Prostate gland (tissue), 2 donors: ENCODE measurements at regions not wholly inside any gene's neighbourhood (a gene's known extent, or its start where the extent isn't known, plus 50 kb on each side); places are given as distances from the start of the nearest gene placed in this dataset.

Experiments used
- DNase-seq: peaks from one replicate; pipeline ENCODE4 v3.0.0-alpha.2; 2019; ENCODE audit warnings: low spot score
- H3K27ac ChIP-seq, 2 donors: fragments of 200-600 bp; sonication (generic); 2 replicates each; pipeline ENCODE4 v1.5.1; 2017 to 2019
- H3K27me3 ChIP-seq: fragments of 200-600 bp; sonication (generic); replicated peaks from 2 replicates; pipeline ENCODE4 v1.5.1; 2019; ENCODE audit not compliant: insufficient read depth
- H3K36me3 ChIP-seq, 2 donors: fragments of 200-600 bp; sonication (generic); 1 replicate in 1 of 2; 2 replicates in 1 of 2; pipeline versions ENCODE4 v1.5.1 to v1.8.1; 2017 to 2019
- H3K4me1 ChIP-seq: fragments of 200-600 bp; sonication (generic); replicated peaks from 2 replicates; pipeline ENCODE4 v1.5.1; 2019
- H3K4me3 ChIP-seq, 2 donors: fragments of 200-600 bp; sonication (generic); 2 replicates each; pipeline ENCODE4 v1.5.1; 2017 to 2019
- H3K9me3 ChIP-seq: fragments of 200-600 bp; sonication (generic); 2 replicates; pipeline ENCODE4 v1.5.1; 2017
- CTCF ChIP-seq, 4 experiments: fragments of 200-600 bp in 2 of 4; fragments of 450-650 bp in 2 of 4; sonication (generic) in 2 of 4; IDR thresholded peaks; 1 replicate in 3 of 4; 2 replicates in 1 of 4; pipeline ENCODE4 v1.5.1; 2016 to 2019; ENCODE audit warnings: antibody characterized with exemption in 4 of 4, mild to moderate bottlenecking in 2 of 4, moderate library complexity in 2 of 4
- POLR2A ChIP-seq: fragments of 450-650 bp; IDR thresholded peaks from one replicate; pipeline ENCODE4 v1.6.1; 2016; ENCODE audit warnings: antibody characterized with exemption, mild to moderate bottlenecking
- POLR2AphosphoS5 ChIP-seq: sonication (generic); formaldehyde crosslinking; IDR thresholded peaks from one replicate; pipeline ENCODE4 v1.6.1; 2017; ENCODE audit warnings: antibody characterized with exemption
- WGBS: methylation state at CpG from one replicate; pipeline ENCODE4 v1.1.5; 2018; 5-methylcytosine and 5-hydroxymethylcytosine counted together
- intact Hi-C: fragments of 100-400 bp; cut with DNase I; formaldehyde crosslinking; loops from one replicate; pipeline ENCODE4 v1.14.2; 2022

- H3K4me3 ChIP-seq, result no peak overlapping the region
Observed at GRCh38 chr14:44384093-44384492, 123.0 kb downstream of the FSCB start.

DNA sequence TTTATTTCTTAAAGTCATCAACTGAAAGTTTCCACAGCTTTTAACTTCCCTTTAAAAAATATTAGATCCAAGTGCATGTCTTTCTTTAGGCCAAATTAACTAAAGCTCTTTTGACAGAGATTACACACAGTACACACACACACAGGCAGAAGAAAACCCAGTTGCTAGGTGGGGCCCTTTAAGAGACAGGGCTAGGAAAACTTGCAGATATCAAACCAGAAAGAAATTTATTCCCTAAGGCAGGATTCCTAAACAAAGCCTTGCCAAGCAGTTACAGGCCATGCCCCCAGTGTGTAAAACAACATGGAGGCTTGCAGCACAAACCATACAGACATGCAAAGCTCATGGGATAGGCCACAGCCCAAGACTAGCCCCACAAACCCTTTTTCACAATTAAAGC, 123.4 kb downstream of the FSCB start:
- no peaks in the 10 kb centered on the region for H3K27me3 ChIP-seq
- no peak overlapping the region for H3K27ac ChIP-seq
- no peaks in the 10 kb centered on the region for H3K36me3 ChIP-seq
- no peak overlapping the region for H3K4me3 ChIP-seq
- no peaks in the 10 kb centered on the region for H3K4me1 ChIP-seq
- DNase-seq, result no peak
- TF ChIP-seq CTCF (IDR thresholded peaks at IDR 0.05), result no peak
- no peak for TF ChIP-seq POLR2AphosphoS5
- TF ChIP-seq POLR2A, result no peak
- intact Hi-C loops, result no loop called here
- no peaks in the 10 kb centered on the region for H3K9me3 ChIP-seq

More at GRCh38 chr14:44384093-44384492, 123.0 kb downstream of the FSCB start:
- H3K4me1 ChIP-seq, result no peaks in the 10 kb centered on the region
- no peak overlapping the region for H3K27ac ChIP-seq
- WGBS, result 80% methylated on average over 5 of the region's 5 CpGs
- TF ChIP-seq CTCF (IDR thresholded peaks at IDR 0.05) (no peak), POLR2AphosphoS5 (no peak), POLR2A (no peak)
- H3K9me3 ChIP-seq, result no peaks in the 10 kb centered on the region
- intact Hi-C loops, result no loop called here
- no peaks in the 10 kb centered on the region for H3K27me3 ChIP-seq
- no peak for DNase-seq
- H3K36me3 ChIP-seq, result no peaks in the 10 kb centered on the region

DNA sequence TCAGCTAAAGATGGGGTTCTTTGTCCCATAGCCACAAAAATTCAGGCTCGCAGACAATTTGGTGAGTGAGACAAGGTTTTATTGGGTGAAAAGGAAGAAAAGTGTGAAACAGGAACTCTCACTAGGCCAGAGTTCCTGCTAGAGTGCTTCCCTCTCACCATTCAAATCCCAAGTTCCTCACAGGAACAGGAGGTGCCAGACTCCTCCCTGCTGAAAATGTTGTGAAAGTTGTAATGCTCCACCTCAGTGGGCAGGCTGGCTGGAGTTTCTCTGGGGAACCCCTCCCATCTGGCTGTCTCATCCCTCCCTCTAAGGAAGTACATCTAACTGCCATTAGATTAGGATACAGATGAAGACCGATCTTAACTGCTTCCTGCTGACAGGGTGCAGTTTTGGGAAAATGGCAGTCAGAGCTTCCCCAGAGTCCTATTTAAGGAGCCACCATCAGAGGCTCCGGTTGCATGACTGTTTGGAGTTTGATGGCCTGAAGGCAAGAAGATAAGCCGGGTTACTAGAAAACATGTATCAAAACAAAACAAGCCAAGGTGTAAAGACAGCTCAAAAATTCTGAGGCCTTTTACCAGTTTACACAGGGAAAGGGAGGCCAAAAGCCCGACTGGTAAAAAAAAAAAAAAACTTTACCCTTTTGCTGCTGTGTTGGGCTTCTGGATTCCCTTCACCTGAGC, 127.6 kb downstream of the FSCB start:
- Histone ChIP-seq H3K36me3 (no peaks in the 10 kb centered on the region), H3K27me3 (no peaks in the 10 kb centered on the region), H3K9me3 (no peaks in the 10 kb centered on the region), H3K4me1 (no peaks in the 10 kb centered on the region), H3K27ac (no peak overlapping the region), H3K4me3 (no peak overlapping the region)
- WGBS, result 65% methylated on average over 5 of the region's 5 CpGs
- no peak for DNase-seq
- intact Hi-C loops, result no loop called here
- TF ChIP-seq POLR2A (no peak), CTCF (IDR thresholded peaks at IDR 0.05) (no peak), POLR2AphosphoS5 (no peak)

- intact Hi-C loops, result no loop called here
Observed at GRCh38 chr14:44374906-44375305, 132.2 kb downstream of the FSCB start.

More at GRCh38 chr14:44374906-44375305, 132.2 kb downstream of the FSCB start:
- Histone ChIP-seq H3K4me1 (no peaks in the 10 kb centered on the region), H3K9me3 (no peaks in the 10 kb centered on the region), H3K27ac (no peak overlapping the region), H3K4me3 (no peak overlapping the region), H3K27me3 (no peaks in the 10 kb centered on the region), H3K36me3 (no peaks in the 10 kb centered on the region)
- 97% methylated on average over 1 of the region's 1 CpG for WGBS
- no peak for DNase-seq
- TF ChIP-seq POLR2A (no peak), CTCF (IDR thresholded peaks at IDR 0.05) (no peak), POLR2AphosphoS5 (no peak)
